ENCODE measurements at regions not wholly inside any gene's neighbourhood (a gene's known extent, or its start where the extent isn't known, plus 50 kb on each side); places are given as distances from the start of the nearest gene placed in this dataset.
A peak's percentile ranks its signal among the peaks of the same experiment; 100 is the strongest.
"Not testable (repeated sequence)": the region's sequence is repeated elsewhere in the genome, so short reads cannot be mapped to it uniquely, and the experiment has no call there.

- ATAC-seq (no peak), DNase-seq (no peak)
- intact Hi-C loops (cut with micrococcal nuclease), result no loop called here
Observed at GRCh38 chr18:43341014-43341413, 63.7 kb upstream of the SYT4 start.

- intact Hi-C loops (cut with micrococcal nuclease), result no loop called here
- DNase-seq (no peak), ATAC-seq (no peak)
Observed at GRCh38 chr18:43350176-43350575, 72.9 kb upstream of the SYT4 start.

GRCh38 chr18:43364535-43364934, 87.2 kb upstream of the SYT4 start:
- intact Hi-C loops (cut with micrococcal nuclease), result no loop called here
- no peak for ATAC-seq
- no peak for DNase-seq

- ATAC-seq (no peak), DNase-seq (no peak)
- intact Hi-C loops (cut with micrococcal nuclease), result no loop called here
Observed at GRCh38 chr18:43367895-43368294, 90.6 kb upstream of the SYT4 start.

GRCh38 chr18:43369311-43369710, 92.0 kb upstream of the SYT4 start:
- intact Hi-C loops (cut with micrococcal nuclease); ATAC-seq; DNase-seq: not testable (repeated sequence)

GRCh38 chr18:43372773-43373172, 95.5 kb upstream of the SYT4 start:
- ATAC-seq (no peak), DNase-seq (no peak)
- intact Hi-C loops (cut with micrococcal nuclease), result no loop called here

- intact Hi-C loops (cut with micrococcal nuclease), result no loop called here
- ATAC-seq (no peak), DNase-seq (no peak)
Observed at GRCh38 chr18:43380104-43380672, 102.9 kb upstream of the SYT4 start.

GRCh38 chr18:43382641-43383403, 105.5 kb upstream of the SYT4 start:
- no peak for DNase-seq
- ATAC-seq, result no peak
- intact Hi-C loops (cut with micrococcal nuclease), result no loop called here

- DNase-seq, result no peak
- ATAC-seq, result no peak
- intact Hi-C loops (cut with micrococcal nuclease), result no loop called here
Observed at GRCh38 chr18:43389163-43389562, 111.9 kb upstream of the SYT4 start.

GRCh38 chr18:43392168-43392567, 114.9 kb upstream of the SYT4 start:
- no peak for ATAC-seq
- no peak for DNase-seq
- intact Hi-C loops (cut with micrococcal nuclease), result no loop called here

GRCh38 chr18:43393174-43393573, 115.9 kb upstream of the SYT4 start:
- DNase-seq (no peak), ATAC-seq (peak; percentile 77)
- intact Hi-C loops (cut with micrococcal nuclease), result no loop called here

GRCh38 chr18:43396266-43396665, 119.0 kb upstream of the SYT4 start:
- ATAC-seq (no peak), DNase-seq (no peak)
- intact Hi-C loops (cut with micrococcal nuclease), result no loop called here

GRCh38 chr18:43398601-43399000, 121.3 kb upstream of the SYT4 start:
- DNase-seq, result no peak
- no peak for ATAC-seq
- intact Hi-C loops (cut with micrococcal nuclease), result no loop called here

- DNase-seq, result no peak
- intact Hi-C loops (cut with micrococcal nuclease), result no loop called here
- no peak for ATAC-seq
Observed at GRCh38 chr18:43405097-43405496, 127.8 kb upstream of the SYT4 start.

- no peak for DNase-seq
- no peak for ATAC-seq
- intact Hi-C loops (cut with micrococcal nuclease), result no loop called here
Observed at GRCh38 chr18:43414006-43414405, 136.7 kb upstream of the SYT4 start.

GRCh38 chr18:43420091-43420490, 142.8 kb upstream of the SYT4 start:
- ATAC-seq (no peak), DNase-seq (no peak)
- intact Hi-C loops (cut with micrococcal nuclease), result no loop called here

GRCh38 chr18:43420950-43421349, 143.7 kb upstream of the SYT4 start:
- intact Hi-C loops (cut with micrococcal nuclease), result no loop called here
- ATAC-seq (no peak), DNase-seq (no peak)

- ATAC-seq (no peak), DNase-seq (no peak)
- intact Hi-C loops (cut with micrococcal nuclease), result no loop called here
Observed at GRCh38 chr18:43422518-43422917, 145.2 kb upstream of the SYT4 start.

- DNase-seq, result no peak
- intact Hi-C loops (cut with micrococcal nuclease), result no loop called here
Observed at GRCh38 chr18:43435851-43436250, 158.6 kb upstream of the SYT4 start.

GRCh38 chr18:43442131-43442530, 164.8 kb upstream of the SYT4 start:
- intact Hi-C loops (cut with micrococcal nuclease), result no loop called here
- DNase-seq (no peak), ATAC-seq (no peak)

More at GRCh38 chr18:43435851-43436250, 158.6 kb upstream of the SYT4 start:
- no peak for ATAC-seq

GRCh38 chr18:43442571-43442970, 165.3 kb upstream of the SYT4 start:
- no peak for DNase-seq
- no peak for ATAC-seq
- intact Hi-C loops (cut with micrococcal nuclease), result no loop called here
